Cardiac muscle cell (in vitro differentiated cells and primary cell): ENCODE measurements at regions not wholly inside any gene's neighbourhood (a gene's known extent, or its start where the extent isn't known, plus 50 kb on each side); places are given as distances from the start of the nearest gene placed in this dataset.

Experiments
- DNase-seq, 2 donors: peaks; one replicate each; pipeline versions ENCODE4 v3.0.0 to v3.0.0-alpha.2; 2010 to 2017; ENCODE audit warnings: low read depth in 1 of 2, low spot score in 1 of 2
- H3K27ac ChIP-seq: fragments of 200-600 bp; sonication (generic); 2 replicates; pipeline ENCODE4 v1.5.1; 2016
- H3K27me3 ChIP-seq: fragments of 200-600 bp; sonication (generic); 2 replicates; pipeline ENCODE4 v1.6.0; 2016; ENCODE audit warnings: control low read depth
- H3K36me3 ChIP-seq: fragments of 200-600 bp; sonication (generic); 2 replicates; pipeline ENCODE4 v1.5.1; 2016; ENCODE audit warnings: control low read depth
- H3K4me1 ChIP-seq: fragments of 200-600 bp; sonication (generic); 2 replicates; pipeline ENCODE4 v1.8.1; 2017; ENCODE audit warnings: low read depth, mild to moderate bottlenecking, mixed run types
- H3K4me3 ChIP-seq: fragments of 200-600 bp; sonication (generic); 2 replicates; pipeline ENCODE4 v1.5.1; 2016; ENCODE audit warnings: mild to moderate bottlenecking
- H3K9me3 ChIP-seq: fragments of 200-600 bp; sonication (generic); 2 replicates; pipeline ENCODE4 v1.5.1; 2017; ENCODE audit warnings: low read depth, mild to moderate bottlenecking, control low read depth
- TF ChIP-seq, protein P1 (sequence below): IDR thresholded peaks from 2 replicates; pipeline ENCODE4 v1.5.1; 2012; ENCODE audit warnings: low read depth, mild to moderate bottlenecking, low read length

DNA sequence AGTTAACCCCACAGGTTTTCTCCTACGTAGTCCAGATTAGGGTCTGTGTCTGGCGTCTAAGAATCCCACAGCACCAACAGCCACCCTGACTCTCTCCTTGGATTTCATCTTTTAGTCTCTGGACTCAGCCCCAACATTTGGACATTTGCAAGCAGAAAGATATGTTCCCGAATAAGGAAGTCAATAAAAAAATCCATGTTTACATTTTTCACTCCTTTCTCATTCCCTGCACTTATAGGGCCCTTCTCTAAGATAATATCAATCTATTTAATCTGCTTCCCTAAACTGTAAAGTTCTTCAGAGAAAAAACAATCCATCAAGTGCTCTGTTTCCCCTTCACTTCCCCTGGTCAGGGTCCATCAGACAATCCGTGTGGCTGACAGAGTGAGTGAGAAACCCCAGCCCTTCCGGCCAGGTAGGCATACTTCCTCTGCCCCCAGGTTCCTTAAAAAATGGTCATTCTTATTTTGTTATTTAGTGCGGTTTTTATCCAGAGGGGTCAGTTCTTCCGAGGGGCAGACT is 105.9 kb upstream of the CDC42BPA start:
- Histone ChIP-seq H3K4me3 (no peak overlapping the region), H3K27ac (no peak overlapping the region), H3K36me3 (no peaks in the 10 kb centered on the region), H3K27me3 (no peaks in the 10 kb centered on the region), H3K4me1 (no peaks in the 10 kb centered on the region), H3K9me3 (no peaks in the 10 kb centered on the region)
- TF ChIP-seq, protein P1, sequence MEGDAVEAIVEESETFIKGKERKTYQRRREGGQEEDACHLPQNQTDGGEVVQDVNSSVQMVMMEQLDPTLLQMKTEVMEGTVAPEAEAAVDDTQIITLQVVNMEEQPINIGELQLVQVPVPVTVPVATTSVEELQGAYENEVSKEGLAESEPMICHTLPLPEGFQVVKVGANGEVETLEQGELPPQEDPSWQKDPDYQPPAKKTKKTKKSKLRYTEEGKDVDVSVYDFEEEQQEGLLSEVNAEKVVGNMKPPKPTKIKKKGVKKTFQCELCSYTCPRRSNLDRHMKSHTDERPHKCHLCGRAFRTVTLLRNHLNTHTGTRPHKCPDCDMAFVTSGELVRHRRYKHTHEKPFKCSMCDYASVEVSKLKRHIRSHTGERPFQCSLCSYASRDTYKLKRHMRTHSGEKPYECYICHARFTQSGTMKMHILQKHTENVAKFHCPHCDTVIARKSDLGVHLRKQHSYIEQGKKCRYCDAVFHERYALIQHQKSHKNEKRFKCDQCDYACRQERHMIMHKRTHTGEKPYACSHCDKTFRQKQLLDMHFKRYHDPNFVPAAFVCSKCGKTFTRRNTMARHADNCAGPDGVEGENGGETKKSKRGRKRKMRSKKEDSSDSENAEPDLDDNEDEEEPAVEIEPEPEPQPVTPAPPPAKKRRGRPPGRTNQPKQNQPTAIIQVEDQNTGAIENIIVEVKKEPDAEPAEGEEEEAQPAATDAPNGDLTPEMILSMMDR: no peak
- no peak for DNase-seq

DNA sequence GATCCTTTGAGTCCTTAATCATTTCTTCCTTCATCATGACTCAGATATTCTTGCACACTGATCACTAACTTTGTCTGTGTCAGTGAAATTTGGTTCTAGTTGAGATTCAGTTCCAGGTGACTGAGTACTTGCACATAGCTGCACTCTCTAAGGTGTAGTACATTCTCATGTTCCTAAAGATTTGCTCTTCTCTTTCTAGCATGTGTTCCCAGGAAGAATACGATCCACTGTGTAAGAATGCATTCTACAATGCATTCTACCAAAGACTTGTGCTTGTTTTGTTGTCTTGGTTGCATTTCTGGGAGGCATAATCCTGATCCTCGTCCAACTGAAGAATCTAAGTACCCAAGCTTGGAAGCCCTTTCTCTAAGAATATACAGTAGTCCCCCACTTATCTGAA is 104.3 kb upstream of the CDC42BPA start:
- TF ChIP-seq, protein P1: no peak
- Histone ChIP-seq H3K27ac (no peak overlapping the region), H3K9me3 (no peaks in the 10 kb centered on the region), H3K27me3 (no peaks in the 10 kb centered on the region), H3K4me1 (no peaks in the 10 kb centered on the region), H3K4me3 (no peak overlapping the region), H3K36me3 (no peaks in the 10 kb centered on the region)
- no peak for DNase-seq

DNA sequence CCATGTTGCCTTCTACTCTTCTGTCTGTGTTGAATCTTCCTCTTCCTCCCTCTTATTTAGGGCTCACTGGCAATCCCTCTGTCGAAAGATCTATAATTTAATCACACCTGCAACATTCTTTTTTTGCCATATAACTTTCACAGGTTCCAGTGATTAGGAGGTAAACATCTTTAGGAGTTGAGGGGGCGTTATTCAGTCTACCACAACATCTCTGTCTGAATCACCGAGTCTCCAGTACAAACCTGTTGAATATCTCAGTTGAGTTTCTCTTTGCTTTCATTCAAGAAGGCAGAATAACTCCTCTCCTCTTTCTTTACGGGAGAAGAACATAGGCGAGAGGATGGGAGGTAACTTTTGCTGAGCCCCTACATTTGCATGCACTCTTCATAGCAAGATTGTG is 101.9 kb upstream of the CDC42BPA start:
- Histone ChIP-seq H3K27me3 (no peaks in the 10 kb centered on the region), H3K9me3 (no peaks in the 10 kb centered on the region), H3K36me3 (no peaks in the 10 kb centered on the region), H3K4me3 (no peak overlapping the region), H3K4me1 (no peaks in the 10 kb centered on the region), H3K27ac (no peak overlapping the region)
- DNase-seq: no peak
- TF ChIP-seq, protein P1: no peak

DNA sequence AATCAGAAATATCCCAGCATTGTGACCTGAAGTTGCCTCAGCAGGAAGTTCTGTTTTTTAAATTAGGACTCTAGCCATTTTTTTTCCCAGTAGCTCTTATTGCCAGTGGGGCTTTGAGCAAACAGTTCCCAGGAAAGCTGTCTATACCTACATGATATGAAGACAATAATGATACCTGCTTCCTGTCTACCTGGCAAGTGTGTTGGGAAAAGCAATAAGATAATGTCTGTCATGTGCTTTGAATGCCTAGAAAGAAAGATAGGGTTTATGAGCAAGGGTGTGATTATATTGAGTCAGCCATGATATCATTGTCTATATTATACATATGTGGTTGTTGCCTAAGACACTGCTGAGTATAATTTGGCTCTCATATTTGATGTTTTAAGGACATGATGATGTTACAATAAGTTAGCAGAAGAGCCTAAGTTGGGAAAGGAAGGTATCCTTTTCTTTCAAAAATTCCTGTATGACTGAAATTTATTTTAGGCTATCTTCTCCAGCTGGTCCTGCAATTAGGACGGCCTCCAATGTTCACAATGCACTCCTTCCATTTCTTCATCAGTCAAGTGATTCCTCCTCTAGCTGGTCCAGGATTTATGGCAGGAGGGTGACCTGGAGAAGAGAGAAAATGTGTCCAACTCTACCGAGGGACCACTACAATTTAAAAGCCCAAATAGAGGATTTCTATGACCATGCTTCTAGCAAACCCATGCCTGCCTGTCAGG is 99.6 kb upstream of the CDC42BPA start:
- H3K9me3 ChIP-seq: no peaks in the 10 kb centered on the region
- TF ChIP-seq, protein P1: no peak
- H3K27ac ChIP-seq: no peak overlapping the region
- DNase-seq: no peak
- no peaks in the 10 kb centered on the region for H3K36me3 ChIP-seq
- H3K4me3 ChIP-seq: no peak overlapping the region
- no peaks in the 10 kb centered on the region for H3K4me1 ChIP-seq
- H3K27me3 ChIP-seq: no peaks in the 10 kb centered on the region

DNA sequence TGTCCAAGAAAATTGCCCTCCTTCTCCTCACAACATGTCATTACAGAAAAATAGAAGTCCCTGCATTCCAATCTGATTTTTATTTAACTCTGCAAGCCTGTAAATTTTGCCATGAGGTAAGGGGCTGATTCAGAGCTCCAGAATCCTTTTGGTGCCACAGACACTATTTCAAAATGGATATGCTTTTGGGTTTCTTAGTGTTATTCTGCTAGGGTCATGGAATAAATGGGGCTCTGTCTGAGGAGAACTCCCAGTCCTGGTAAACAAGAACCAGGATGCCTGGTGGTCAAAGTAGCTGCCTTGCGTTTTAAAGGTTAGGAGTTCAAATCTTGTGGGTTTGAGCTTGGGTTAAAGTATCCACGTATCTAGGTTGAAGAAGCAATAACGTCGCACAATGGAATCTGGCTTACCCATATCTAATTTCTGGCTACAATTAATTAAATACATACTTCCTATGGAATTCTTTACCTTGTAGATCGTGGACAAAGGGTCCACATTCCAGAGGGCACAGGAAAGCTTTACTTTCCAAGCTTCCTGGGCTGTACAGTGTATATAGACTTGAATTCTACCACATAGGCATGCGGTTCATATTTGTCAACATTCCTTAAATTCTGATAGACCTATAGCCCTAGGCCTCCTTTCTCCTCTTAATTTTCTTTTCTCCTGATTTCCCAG is 98.0 kb upstream of the CDC42BPA start:
- H3K36me3 ChIP-seq: no peaks in the 10 kb centered on the region
- H3K9me3 ChIP-seq: no peaks in the 10 kb centered on the region
- no peaks in the 10 kb centered on the region for H3K4me1 ChIP-seq
- no peak overlapping the region for H3K27ac ChIP-seq
- no peak overlapping the region for H3K4me3 ChIP-seq
- no peaks in the 10 kb centered on the region for H3K27me3 ChIP-seq
- TF ChIP-seq, protein P1: no peak
- no peak for DNase-seq
